ENCODE measurements at regions not wholly inside any gene's neighbourhood (a gene's known extent, or its start where the extent isn't known, plus 50 kb on each side); places are given as distances from the start of the nearest gene placed in this dataset.

GRCh38 chr2:66111706-66112105 lies 323.2 kb upstream of the MEIS1 start:
- Histone ChIP-seq H3K4me3 (ENCODE audit: severe bottlenecking) (no peak overlapping the region), H3K27me3 (ENCODE audit: insufficient read depth, poor library complexity, severe bottlenecking) (no peaks in the 10 kb centered on the region), H3K27ac (ENCODE audit: poor library complexity, severe bottlenecking) (no peak overlapping the region), H3K36me3 (ENCODE audit: low read depth) (no peaks in the 10 kb centered on the region), H3K4me1 (ENCODE audit: insufficient read depth, poor library complexity, severe bottlenecking) (no peaks in the 10 kb centered on the region), H3K9me3 (ENCODE audit: severe bottlenecking) (no peaks in the 10 kb centered on the region)
- TF ChIP-seq CTCF (IDR thresholded peaks at IDR 0.05; ENCODE audit: poor library complexity, severe bottlenecking): no peak
- no peak for DNase-seq (ENCODE audit: low spot score)
- ATAC-seq (ENCODE audit: low read depth): no peak

- ATAC-seq (ENCODE audit: low read depth) (no peak), DNase-seq (ENCODE audit: low spot score) (no peak)
- no peak overlapping the region for H3K27ac ChIP-seq (ENCODE audit: poor library complexity, severe bottlenecking)
- TF ChIP-seq CTCF (IDR thresholded peaks at IDR 0.05; ENCODE audit: poor library complexity, severe bottlenecking): no peak
- H3K9me3 ChIP-seq (ENCODE audit: severe bottlenecking): no peaks in the 10 kb centered on the region
- H3K27me3 ChIP-seq (ENCODE audit: insufficient read depth, poor library complexity, severe bottlenecking): no peaks in the 10 kb centered on the region
- H3K4me1 ChIP-seq (ENCODE audit: insufficient read depth, poor library complexity, severe bottlenecking): no peaks in the 10 kb centered on the region
- no peaks in the 10 kb centered on the region for H3K36me3 ChIP-seq (ENCODE audit: low read depth)
- H3K4me3 ChIP-seq (ENCODE audit: severe bottlenecking): no peak overlapping the region
Measured at GRCh38 chr2:66110608-66111007, 324.3 kb upstream of the MEIS1 start.

GRCh38 chr2:66110086-66110485 lies 324.8 kb upstream of the MEIS1 start:
- no peak for DNase-seq (ENCODE audit: low spot score)
- H3K27ac ChIP-seq (ENCODE audit: poor library complexity, severe bottlenecking): no peak overlapping the region
- no peaks in the 10 kb centered on the region for H3K36me3 ChIP-seq (ENCODE audit: low read depth)
- no peak for TF ChIP-seq CTCF (IDR thresholded peaks at IDR 0.05; ENCODE audit: poor library complexity, severe bottlenecking)
- no peaks in the 10 kb centered on the region for H3K9me3 ChIP-seq (ENCODE audit: severe bottlenecking)
- no peak overlapping the region for H3K4me3 ChIP-seq (ENCODE audit: severe bottlenecking)
- H3K27me3 ChIP-seq (ENCODE audit: insufficient read depth, poor library complexity, severe bottlenecking): no peaks in the 10 kb centered on the region
- H3K4me1 ChIP-seq (ENCODE audit: insufficient read depth, poor library complexity, severe bottlenecking): no peaks in the 10 kb centered on the region
- ATAC-seq (ENCODE audit: low read depth): no peak

GRCh38 chr2:66109419-66109818 lies 325.5 kb upstream of the MEIS1 start:
- Histone ChIP-seq H3K4me3 (ENCODE audit: severe bottlenecking) (no peak overlapping the region), H3K4me1 (ENCODE audit: insufficient read depth, poor library complexity, severe bottlenecking) (no peaks in the 10 kb centered on the region), H3K36me3 (ENCODE audit: low read depth) (no peaks in the 10 kb centered on the region), H3K27me3 (ENCODE audit: insufficient read depth, poor library complexity, severe bottlenecking) (no peaks in the 10 kb centered on the region), H3K9me3 (ENCODE audit: severe bottlenecking) (no peaks in the 10 kb centered on the region), H3K27ac (ENCODE audit: poor library complexity, severe bottlenecking) (no peak overlapping the region)
- DNase-seq (ENCODE audit: low spot score) (no peak), ATAC-seq (ENCODE audit: low read depth) (no peak)
- no peak for TF ChIP-seq CTCF (IDR thresholded peaks at IDR 0.05; ENCODE audit: poor library complexity, severe bottlenecking)

- no peak for ATAC-seq (ENCODE audit: low read depth)
- H3K4me3 ChIP-seq (ENCODE audit: severe bottlenecking): no peak overlapping the region
- H3K36me3 ChIP-seq (ENCODE audit: low read depth): no peaks in the 10 kb centered on the region
- peaks cover 3% of the 10 kb centered on the region for H3K27me3 ChIP-seq (ENCODE audit: insufficient read depth, poor library complexity, severe bottlenecking)
- DNase-seq (ENCODE audit: low spot score): no peak
- no peak overlapping the region for H3K27ac ChIP-seq (ENCODE audit: poor library complexity, severe bottlenecking)
- no peaks in the 10 kb centered on the region for H3K4me1 ChIP-seq (ENCODE audit: insufficient read depth, poor library complexity, severe bottlenecking)
- H3K9me3 ChIP-seq (ENCODE audit: severe bottlenecking): no peaks in the 10 kb centered on the region
- no peak for TF ChIP-seq CTCF (IDR thresholded peaks at IDR 0.05; ENCODE audit: poor library complexity, severe bottlenecking)
Measured at GRCh38 chr2:66105066-66105753, 329.7 kb upstream of the MEIS1 start.

Data from RWPE2 (cell line).